NB4 (cell line): ENCODE measurements at regions not wholly inside any gene's neighbourhood (a gene's known extent, or its start where the extent isn't known, plus 50 kb on each side); places are given as distances from the start of the nearest gene placed in this dataset.

ENCODE experiments used
- DNase-seq: peaks from one replicate; pipeline ENCODE4 v3.0.0; 2010; ENCODE audit warnings: low read depth
- H3K4me3 ChIP-seq: one replicate; pipeline ENCODE4 v1.5.1; 2011; ENCODE audit warnings: mild to moderate bottlenecking, low read depth, low read length, moderate library complexity
- CTCF ChIP-seq: IDR thresholded peaks from one replicate; pipeline ENCODE4 v1.5.1; 2012; ENCODE audit warnings: low read depth, low read length
- MAX ChIP-seq: IDR thresholded peaks from 2 replicates; pipeline ENCODE4 v1.6.1; 2011; ENCODE audit warnings: low read depth, low read length
- MYC ChIP-seq: IDR thresholded peaks from 2 replicates; pipeline ENCODE4 v1.6.1; 2011; ENCODE audit warnings: low read depth, low read length
- POLR2A ChIP-seq: IDR thresholded peaks from 2 replicates; pipeline ENCODE4 v1.6.1; 2011; ENCODE audit warnings: mild to moderate bottlenecking; ENCODE audit not compliant: insufficient read length; ENCODE audit errors: extremely low read depth

GRCh38 chrX:9330249-9330982, 134.4 kb upstream of the TBL1X start:
- DNase-seq, result no peak
- no peak overlapping the region for H3K4me3 ChIP-seq
- TF ChIP-seq MYC (no peak), MAX (no peak), POLR2A (no peak), CTCF (no peak)

- DNase-seq, result no peak
- no peak overlapping the region for H3K4me3 ChIP-seq
- TF ChIP-seq MAX (no peak), CTCF (no peak), POLR2A (no peak), MYC (no peak)
Observed at GRCh38 chrX:9333873-9334560, 130.8 kb upstream of the TBL1X start.

- no peak for TF ChIP-seq MAX
- no peak for TF ChIP-seq CTCF
- TF ChIP-seq MYC, result no peak
- DNase-seq, result no peak
- no peak overlapping the region for H3K4me3 ChIP-seq
Observed at GRCh38 chrX:9335251-9335650, 129.6 kb upstream of the TBL1X start.

GRCh38 chrX:9336456-9336855, 128.4 kb upstream of the TBL1X start:
- no peak overlapping the region for H3K4me3 ChIP-seq
- DNase-seq, result no peak
- TF ChIP-seq CTCF, result no peak
- no peak for TF ChIP-seq MAX
- no peak for TF ChIP-seq POLR2A
- no peak for TF ChIP-seq MYC

GRCh38 chrX:9337046-9337445, 127.8 kb upstream of the TBL1X start:
- TF ChIP-seq CTCF (no peak), POLR2A (no peak), MYC (no peak)
- H3K4me3 ChIP-seq, result no peak overlapping the region
- DNase-seq, result no peak
